Endodermal cell (in vitro differentiated cells): ENCODE measurements at regions not wholly inside any gene's neighbourhood (a gene's known extent, or its start where the extent isn't known, plus 50 kb on each side); places are given as distances from the start of the nearest gene placed in this dataset.

Source experiments
- DNase-seq: peaks from one replicate; pipeline ENCODE4 v3.0.0-alpha.2; 2017
- H3K27ac ChIP-seq: 2 replicates; pipeline ENCODE4 v1.5.1; 2013; ENCODE audit warnings: mild to moderate bottlenecking, low read depth, low read length, moderate library complexity
- H3K27me3 ChIP-seq: 2 replicates; pipeline ENCODE4 v1.6.1; 2013; ENCODE audit warnings: mild to moderate bottlenecking, low read length, moderate library complexity; ENCODE audit not compliant: insufficient read depth, control insufficient read depth, poor library complexity, severe bottlenecking
- H3K36me3 ChIP-seq: 2 replicates; pipeline ENCODE4 v1.7.0; 2013; ENCODE audit warnings: mild to moderate bottlenecking, low read length, moderate library complexity; ENCODE audit not compliant: control insufficient read depth, insufficient read depth
- H3K4me1 ChIP-seq: one replicate; pipeline ENCODE4 v1.7.0; 2013; ENCODE audit warnings: low read length; ENCODE audit not compliant: control insufficient read depth, insufficient read depth
- H3K4me3 ChIP-seq: 2 replicates; pipeline ENCODE4 v1.5.1; 2013; ENCODE audit warnings: mild to moderate bottlenecking, low read length, moderate library complexity
- H3K9ac ChIP-seq: 2 replicates; pipeline ENCODE4 v1.6.1; 2013; ENCODE audit warnings: mild to moderate bottlenecking, low read length, moderate library complexity; ENCODE audit not compliant: poor library complexity, severe bottlenecking; ENCODE audit errors: extremely low read depth
- H3K9me3 ChIP-seq: 2 replicates; pipeline ENCODE4 v1.6.1; 2013; ENCODE audit warnings: mild to moderate bottlenecking, low read length, moderate library complexity; ENCODE audit not compliant: control insufficient read depth
- H3K27ac Mint-ChIP-seq: 2 replicates; pipeline ENCODE4 v1.8.0; 2020; ENCODE audit warnings: mixed read lengths
- H3K27me3 Mint-ChIP-seq: 2 replicates; pipeline ENCODE4 v1.8.0; 2021; ENCODE audit warnings: mild to moderate bottlenecking, mixed read lengths; ENCODE audit not compliant: insufficient read depth
- H3K36me3 Mint-ChIP-seq: 2 replicates; pipeline ENCODE4 v1.8.0; 2020; ENCODE audit warnings: low read depth, mixed read lengths
- H3K4me1 Mint-ChIP-seq: 2 replicates; pipeline ENCODE4 v1.8.0; 2020; ENCODE audit warnings: mixed read lengths
- H3K4me3 Mint-ChIP-seq: 2 replicates; pipeline ENCODE4 v1.8.0; 2020; ENCODE audit warnings: mild to moderate bottlenecking, moderate library complexity, mixed read lengths
- H3K9me3 Mint-ChIP-seq: 2 replicates; pipeline ENCODE4 v1.8.0; 2020; ENCODE audit warnings: mild to moderate bottlenecking, mixed read lengths
- WGBS, 2 experiments: methylation state at CpG; one replicate each; pipeline versions ENCODE4 v1.1.5 to v1.1.7; 2013; ENCODE audit warnings: missing lambda C conversion rate in 2 of 2, mixed read lengths in 1 of 2; ENCODE audit not compliant: insufficient coverage in 1 of 2, insufficient read length in 1 of 2; 5-methylcytosine and 5-hydroxymethylcytosine counted together
- TF ChIP-seq, protein P1 (sequence below): fragments of 200-600 bp; sonication (generic); conservative IDR thresholded peaks from 2 replicates; pipeline ENCODE4 v1.5.0; 2021; ENCODE audit warnings: antibody characterized with exemption, mild to moderate bottlenecking

DNA sequence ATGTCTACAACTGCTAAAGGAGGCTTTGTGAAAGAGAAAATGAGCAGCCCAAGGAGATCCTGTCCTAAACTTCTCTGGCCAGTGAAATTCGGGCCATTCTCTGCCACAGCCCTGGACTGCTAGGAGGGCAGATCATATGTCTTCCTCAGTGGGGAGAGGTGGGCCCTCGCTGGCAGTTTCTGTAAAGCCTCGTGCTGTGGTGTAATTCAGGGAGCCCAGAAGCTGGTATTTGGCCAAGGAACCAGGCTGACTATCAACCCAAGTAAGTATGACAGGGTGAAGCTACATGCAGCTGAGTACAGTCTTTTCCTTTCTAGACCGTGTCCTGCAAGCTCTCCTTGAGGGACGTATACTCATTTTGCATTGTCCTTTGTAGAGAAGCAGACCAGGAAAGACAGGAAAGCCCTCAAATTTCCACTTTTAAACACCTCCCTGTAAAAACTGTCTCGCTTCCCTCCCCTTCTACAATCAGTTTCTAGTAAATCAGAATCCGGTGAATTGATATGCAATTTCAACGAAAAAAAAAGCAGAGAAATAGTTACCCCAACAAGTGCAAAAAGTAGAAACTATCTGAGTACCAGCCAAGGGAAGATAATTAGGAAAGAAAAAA lies 106.8 kb downstream of the DAD1 start:
- H3K36me3 ChIP-seq = no peaks in the 10 kb centered on the region
- Mint-ChIP-seq H3K27me3 (no peaks in the 10 kb centered on the region), H3K4me3 (no peak overlapping the region), H3K27ac (no peak overlapping the region), H3K4me1 (peaks cover 88% of the 10 kb centered on the region), H3K36me3 (no peaks in the 10 kb centered on the region), H3K9me3 (no peaks in the 10 kb centered on the region)
- no peaks in the 10 kb centered on the region for H3K27me3 ChIP-seq
- H3K9ac ChIP-seq = no peak overlapping the region
- H3K4me1 ChIP-seq = peaks cover 24% of the 10 kb centered on the region
- DNase-seq = no peak
- 91 to 93% methylated on average over 5 to 8 of the region's 8 CpGs for WGBS, 2 experiments
- no peaks in the 10 kb centered on the region for H3K9me3 ChIP-seq
- no peak overlapping the region for H3K4me3 ChIP-seq
- TF ChIP-seq, protein P1, sequence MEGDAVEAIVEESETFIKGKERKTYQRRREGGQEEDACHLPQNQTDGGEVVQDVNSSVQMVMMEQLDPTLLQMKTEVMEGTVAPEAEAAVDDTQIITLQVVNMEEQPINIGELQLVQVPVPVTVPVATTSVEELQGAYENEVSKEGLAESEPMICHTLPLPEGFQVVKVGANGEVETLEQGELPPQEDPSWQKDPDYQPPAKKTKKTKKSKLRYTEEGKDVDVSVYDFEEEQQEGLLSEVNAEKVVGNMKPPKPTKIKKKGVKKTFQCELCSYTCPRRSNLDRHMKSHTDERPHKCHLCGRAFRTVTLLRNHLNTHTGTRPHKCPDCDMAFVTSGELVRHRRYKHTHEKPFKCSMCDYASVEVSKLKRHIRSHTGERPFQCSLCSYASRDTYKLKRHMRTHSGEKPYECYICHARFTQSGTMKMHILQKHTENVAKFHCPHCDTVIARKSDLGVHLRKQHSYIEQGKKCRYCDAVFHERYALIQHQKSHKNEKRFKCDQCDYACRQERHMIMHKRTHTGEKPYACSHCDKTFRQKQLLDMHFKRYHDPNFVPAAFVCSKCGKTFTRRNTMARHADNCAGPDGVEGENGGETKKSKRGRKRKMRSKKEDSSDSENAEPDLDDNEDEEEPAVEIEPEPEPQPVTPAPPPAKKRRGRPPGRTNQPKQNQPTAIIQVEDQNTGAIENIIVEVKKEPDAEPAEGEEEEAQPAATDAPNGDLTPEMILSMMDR = no peak
- no peak overlapping the region for H3K27ac ChIP-seq

GRCh38 chr14:22481546-22481945 lies 107.5 kb downstream of the DAD1 start:
- H3K4me1 Mint-ChIP-seq = peaks cover 88% of the 10 kb centered on the region
- WGBS, 2 experiments = 92 to 98% methylated on average over 4 of the region's 4 CpGs
- no peak overlapping the region for H3K27ac Mint-ChIP-seq
- Histone ChIP-seq H3K9ac (no peak overlapping the region), H3K27me3 (no peaks in the 10 kb centered on the region), H3K9me3 (no peaks in the 10 kb centered on the region), H3K4me1 (peaks cover 28% of the 10 kb centered on the region), H3K4me3 (no peak overlapping the region), H3K27ac (no peak overlapping the region), H3K36me3 (no peaks in the 10 kb centered on the region)
- H3K9me3 Mint-ChIP-seq = no peaks in the 10 kb centered on the region
- TF ChIP-seq, protein P1 = no peak
- no peak for DNase-seq
- H3K36me3 Mint-ChIP-seq = no peaks in the 10 kb centered on the region
- H3K4me3 Mint-ChIP-seq = no peak overlapping the region
- H3K27me3 Mint-ChIP-seq = no peaks in the 10 kb centered on the region

DNA sequence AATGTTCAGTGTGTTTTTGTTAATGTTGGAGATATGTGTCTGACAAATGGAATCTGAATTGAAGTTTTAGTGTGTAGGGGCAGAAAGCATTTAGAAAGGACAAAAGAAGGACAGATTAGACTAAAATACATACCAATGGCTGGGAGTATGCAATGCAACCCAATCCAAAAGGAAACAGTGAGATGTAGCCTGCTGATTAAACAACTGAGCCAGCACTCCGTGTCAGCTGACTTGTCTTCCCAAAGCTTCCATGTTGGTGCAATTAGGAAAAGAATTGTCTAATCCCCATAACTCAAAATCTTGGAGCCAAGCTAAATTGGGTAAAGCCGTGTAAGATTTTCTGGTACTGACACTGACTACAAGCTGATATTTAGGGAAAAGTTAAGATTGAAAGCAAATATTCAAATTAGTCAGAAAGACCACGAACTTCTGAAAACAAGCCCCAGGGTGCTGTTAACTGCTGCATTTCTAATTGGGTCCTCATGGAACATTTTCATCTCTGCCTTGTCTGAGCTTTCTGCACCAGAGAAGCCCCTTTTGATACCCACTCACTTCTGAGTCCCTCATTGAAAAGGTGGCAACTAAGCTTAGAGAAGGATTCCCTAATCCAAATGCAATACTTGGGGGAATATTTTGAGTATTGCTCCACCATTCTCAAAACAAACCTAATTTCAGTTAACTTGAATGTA lies 109.1 kb downstream of the DAD1 start:
- Histone ChIP-seq H3K4me1 (peaks cover 29% of the 10 kb centered on the region), H3K27me3 (no peaks in the 10 kb centered on the region), H3K4me3 (peak overlapping the region; percentile 14), H3K36me3 (no peaks in the 10 kb centered on the region), H3K27ac (no peak overlapping the region), H3K9ac (no peak overlapping the region), H3K9me3 (no peaks in the 10 kb centered on the region)
- no peaks in the 10 kb centered on the region for H3K36me3 Mint-ChIP-seq
- no peak overlapping the region for H3K4me3 Mint-ChIP-seq
- 54 to 59% methylated on average over 3 of the region's 3 CpGs for WGBS, 2 experiments
- H3K27me3 Mint-ChIP-seq = no peaks in the 10 kb centered on the region
- TF ChIP-seq, protein P1 = no peak
- H3K4me1 Mint-ChIP-seq = peaks cover 91% of the 10 kb centered on the region
- peak overlapping the region; percentile 28 for H3K27ac Mint-ChIP-seq
- H3K9me3 Mint-ChIP-seq = no peaks in the 10 kb centered on the region
- no peak for DNase-seq
